Glutamatergic neuron (in vitro differentiated cells): ENCODE measurements at regions not wholly inside any gene's neighbourhood (a gene's known extent, or its start where the extent isn't known, plus 50 kb on each side); places are given as distances from the start of the nearest gene placed in this dataset.

Experiments used
- DNase-seq: peaks from one replicate; pipeline ENCODE4 v3.0.0; 2022
- H3K27ac Mint-ChIP-seq: one replicate; pipeline ENCODE4 v1.8.0; 2020; ENCODE audit warnings: mild to moderate bottlenecking, mixed read lengths, inconsistent platforms; ENCODE audit not compliant: unreplicated experiment
- H3K27me3 Mint-ChIP-seq: one replicate; pipeline ENCODE4 v1.8.0; 2020; ENCODE audit warnings: mild to moderate bottlenecking, moderate library complexity, mixed read lengths, inconsistent platforms; ENCODE audit not compliant: unreplicated experiment
- H3K36me3 Mint-ChIP-seq: one replicate; pipeline ENCODE4 v1.8.0; 2020; ENCODE audit warnings: mild to moderate bottlenecking, mixed read lengths, inconsistent platforms; ENCODE audit not compliant: unreplicated experiment
- H3K4me1 Mint-ChIP-seq: one replicate; pipeline ENCODE4 v1.8.0; 2020; ENCODE audit warnings: mild to moderate bottlenecking, low read depth, mixed read lengths, inconsistent platforms; ENCODE audit not compliant: unreplicated experiment
- H3K4me3 Mint-ChIP-seq: one replicate; pipeline ENCODE4 v1.8.0; 2020; ENCODE audit warnings: mild to moderate bottlenecking, mixed read lengths, inconsistent platforms; ENCODE audit not compliant: unreplicated experiment
- H3K9me3 Mint-ChIP-seq: one replicate; pipeline ENCODE4 v1.8.0; 2020; ENCODE audit warnings: mild to moderate bottlenecking, moderate library complexity, mixed read lengths, inconsistent platforms; ENCODE audit not compliant: unreplicated experiment
- TF ChIP-seq, protein P1 (sequence below): fragments of 200-600 bp; sonication (generic); IDR thresholded peaks from one replicate; pipeline ENCODE4 v1.5.0; 2021; ENCODE audit not compliant: partially characterized antibody, unreplicated experiment

DNA sequence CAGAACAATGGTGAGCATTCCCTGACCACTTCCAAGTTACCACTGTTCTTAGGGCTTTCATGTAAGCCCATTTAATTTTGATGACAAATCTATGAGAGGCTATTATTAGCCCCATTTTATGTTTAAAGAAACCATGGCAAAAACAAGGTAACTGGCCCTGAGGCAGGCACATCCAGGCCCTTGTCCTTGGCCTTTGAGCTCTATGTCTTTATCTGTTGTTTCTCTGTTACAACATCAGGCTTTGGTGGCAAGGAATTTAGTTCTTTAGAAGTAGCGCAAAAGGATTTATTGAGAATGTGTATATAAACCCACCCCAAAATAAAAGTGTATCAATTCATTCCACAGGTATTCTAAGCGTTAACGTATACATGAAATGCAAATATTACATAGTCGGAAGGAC, 257.1 kb downstream of the HNMT start:
- TF ChIP-seq, protein P1, sequence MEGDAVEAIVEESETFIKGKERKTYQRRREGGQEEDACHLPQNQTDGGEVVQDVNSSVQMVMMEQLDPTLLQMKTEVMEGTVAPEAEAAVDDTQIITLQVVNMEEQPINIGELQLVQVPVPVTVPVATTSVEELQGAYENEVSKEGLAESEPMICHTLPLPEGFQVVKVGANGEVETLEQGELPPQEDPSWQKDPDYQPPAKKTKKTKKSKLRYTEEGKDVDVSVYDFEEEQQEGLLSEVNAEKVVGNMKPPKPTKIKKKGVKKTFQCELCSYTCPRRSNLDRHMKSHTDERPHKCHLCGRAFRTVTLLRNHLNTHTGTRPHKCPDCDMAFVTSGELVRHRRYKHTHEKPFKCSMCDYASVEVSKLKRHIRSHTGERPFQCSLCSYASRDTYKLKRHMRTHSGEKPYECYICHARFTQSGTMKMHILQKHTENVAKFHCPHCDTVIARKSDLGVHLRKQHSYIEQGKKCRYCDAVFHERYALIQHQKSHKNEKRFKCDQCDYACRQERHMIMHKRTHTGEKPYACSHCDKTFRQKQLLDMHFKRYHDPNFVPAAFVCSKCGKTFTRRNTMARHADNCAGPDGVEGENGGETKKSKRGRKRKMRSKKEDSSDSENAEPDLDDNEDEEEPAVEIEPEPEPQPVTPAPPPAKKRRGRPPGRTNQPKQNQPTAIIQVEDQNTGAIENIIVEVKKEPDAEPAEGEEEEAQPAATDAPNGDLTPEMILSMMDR = no peak
- H3K27ac Mint-ChIP-seq = no peak overlapping the region
- H3K27me3 Mint-ChIP-seq = no peaks in the 10 kb centered on the region
- DNase-seq = no peak
- H3K36me3 Mint-ChIP-seq = no peaks in the 10 kb centered on the region
- H3K4me3 Mint-ChIP-seq = no peak overlapping the region
- peaks cover 2% of the 10 kb centered on the region for H3K4me1 Mint-ChIP-seq
- no peaks in the 10 kb centered on the region for H3K9me3 Mint-ChIP-seq

- Mint-ChIP-seq H3K4me1 (peaks cover 2% of the 10 kb centered on the region), H3K4me3 (no peak overlapping the region), H3K27ac (no peak overlapping the region), H3K9me3 (no peaks in the 10 kb centered on the region), H3K36me3 (no peaks in the 10 kb centered on the region), H3K27me3 (no peaks in the 10 kb centered on the region)
- DNase-seq = no peak
- TF ChIP-seq, protein P1 = no peak
Measured at GRCh38 chr2:138223319-138223718, 259.0 kb downstream of the HNMT start.

- H3K27me3 Mint-ChIP-seq = no peaks in the 10 kb centered on the region
- TF ChIP-seq, protein P1 = no peak
- H3K4me1 Mint-ChIP-seq = no peaks in the 10 kb centered on the region
- H3K36me3 Mint-ChIP-seq = no peaks in the 10 kb centered on the region
- H3K9me3 Mint-ChIP-seq = no peaks in the 10 kb centered on the region
- no peak for DNase-seq
- no peak overlapping the region for H3K27ac Mint-ChIP-seq
- no peak overlapping the region for H3K4me3 Mint-ChIP-seq
Measured at GRCh38 chr2:138227195-138227594, 262.9 kb downstream of the HNMT start.

DNA sequence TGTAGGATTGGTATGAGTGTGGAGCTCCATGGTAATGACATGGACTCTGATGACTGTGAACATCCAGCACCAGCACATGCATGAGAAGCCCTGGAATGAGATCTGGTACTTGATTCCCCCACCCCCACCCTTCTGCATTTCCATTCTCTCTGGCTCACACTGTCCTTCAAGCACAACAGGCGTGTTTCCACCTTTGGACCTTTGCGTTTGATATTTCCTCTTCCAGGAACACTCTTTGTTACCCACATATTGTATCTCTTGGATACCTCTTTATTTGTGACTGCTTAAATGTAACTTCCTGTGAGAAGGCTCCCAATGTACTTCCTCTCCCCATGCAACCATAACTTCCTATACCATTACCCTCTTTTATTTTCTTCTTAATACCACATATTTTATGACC, 263.8 kb downstream of the HNMT start:
- TF ChIP-seq, protein P1 = no peak
- no peak overlapping the region for H3K4me3 Mint-ChIP-seq
- no peaks in the 10 kb centered on the region for H3K27me3 Mint-ChIP-seq
- no peaks in the 10 kb centered on the region for H3K4me1 Mint-ChIP-seq
- no peak overlapping the region for H3K27ac Mint-ChIP-seq
- no peaks in the 10 kb centered on the region for H3K9me3 Mint-ChIP-seq
- no peaks in the 10 kb centered on the region for H3K36me3 Mint-ChIP-seq
- DNase-seq = no peak

DNA sequence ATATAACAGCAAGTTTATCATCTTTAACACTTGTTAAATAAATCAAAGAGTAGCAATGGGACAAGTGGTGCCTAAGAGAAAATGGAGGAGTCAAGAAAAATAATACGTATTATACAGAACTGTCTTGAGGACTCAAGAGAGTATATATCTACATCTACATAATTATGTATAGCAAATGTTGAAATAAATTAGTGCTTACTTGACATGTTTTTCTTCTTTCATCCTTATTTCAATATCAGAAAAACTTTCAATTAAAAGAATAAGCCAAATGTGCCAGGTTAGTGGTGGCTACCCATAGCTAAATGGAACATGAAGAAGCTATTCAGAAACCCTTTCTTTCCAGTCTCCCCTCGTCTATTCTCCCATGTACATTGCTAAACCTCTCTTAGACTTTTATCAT, 267.3 kb upstream of the SPOPL start:
- H3K36me3 Mint-ChIP-seq = no peaks in the 10 kb centered on the region

More for the DNA sequence above, 267.3 kb upstream of the SPOPL start:
- TF ChIP-seq, protein P1 = no peak
- Mint-ChIP-seq H3K27ac (no peak overlapping the region), H3K27me3 (no peaks in the 10 kb centered on the region), H3K4me1 (no peaks in the 10 kb centered on the region), H3K4me3 (no peak overlapping the region), H3K9me3 (no peaks in the 10 kb centered on the region)
- no peak for DNase-seq
